WI38 (cell line): ENCODE measurements at regions not wholly inside any gene's neighbourhood (a gene's known extent, or its start where the extent isn't known, plus 50 kb on each side); places are given as distances from the start of the nearest gene placed in this dataset.

Experiments
- H3K4me3 ChIP-seq: 2 replicates; pipeline ENCODE4 v1.5.1; 2011; ENCODE audit warnings: low read depth, mild to moderate bottlenecking, control low read depth, low read length
- CTCF ChIP-seq: IDR thresholded peaks from 2 replicates; pipeline ENCODE4 v1.5.1; 2012; ENCODE audit warnings: low read depth, mild to moderate bottlenecking, control low read depth, low read length

GRCh38 chr17:34008125-34008524 lies 247.0 kb upstream of the CCL2 start:
- no peak for TF ChIP-seq CTCF
- no peak overlapping the region for H3K4me3 ChIP-seq

DNA sequence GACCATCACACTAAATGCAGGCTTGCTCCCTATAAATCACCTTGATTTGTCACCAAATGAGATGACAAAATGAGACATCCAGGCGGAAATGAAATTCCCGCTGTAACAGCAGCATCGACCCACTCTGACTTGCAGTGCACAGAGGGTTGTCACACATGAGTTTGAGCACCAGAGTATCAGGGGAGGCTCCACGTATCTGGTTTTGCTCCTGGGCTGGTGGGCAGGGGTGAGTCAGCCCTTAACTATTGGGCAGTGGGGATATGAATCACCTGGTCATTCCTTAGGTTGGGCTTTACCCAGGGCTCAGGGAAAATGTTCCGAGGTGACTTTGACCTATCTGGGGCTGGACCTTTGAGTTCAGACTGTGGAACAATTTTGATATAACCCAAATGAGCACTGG lies 245.2 kb upstream of the CCL2 start:
- H3K4me3 ChIP-seq = no peak overlapping the region
- no peak for TF ChIP-seq CTCF

GRCh38 chr17:34010534-34010933 lies 244.6 kb upstream of the CCL2 start:
- H3K4me3 ChIP-seq = no peak overlapping the region
- no peak for TF ChIP-seq CTCF

DNA sequence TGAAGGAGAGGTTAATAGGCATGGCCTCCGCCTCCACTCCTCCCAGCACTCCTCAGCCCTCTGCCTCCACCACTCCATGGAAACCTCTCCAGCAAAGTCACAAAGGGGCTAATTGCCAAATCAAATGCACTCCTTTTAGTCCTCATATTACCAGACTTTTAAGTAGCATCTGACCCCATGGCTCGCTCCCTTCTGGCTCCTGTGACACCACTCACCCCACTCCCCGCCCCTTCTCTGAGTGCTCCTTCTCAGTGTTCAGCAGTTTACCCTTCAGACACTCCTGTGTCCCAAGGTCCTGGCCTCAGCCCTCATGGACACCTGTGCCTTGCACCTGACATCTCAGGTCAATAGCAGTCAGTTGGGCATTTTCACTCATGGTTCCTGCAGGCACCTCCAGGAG lies 243.5 kb upstream of the CCL2 start:
- TF ChIP-seq CTCF = no peak

GRCh38 chr17:34012709-34013375 lies 242.2 kb upstream of the CCL2 start:
- TF ChIP-seq CTCF = no peak
- H3K4me3 ChIP-seq = no peak overlapping the region

More for the DNA sequence above, 243.5 kb upstream of the CCL2 start:
- H3K4me3 ChIP-seq = no peak overlapping the region

GRCh38 chr17:34015253-34015652 lies 239.8 kb upstream of the CCL2 start:
- no peak for TF ChIP-seq CTCF
- H3K4me3 ChIP-seq = no peak overlapping the region

- TF ChIP-seq CTCF = no peak
- no peak overlapping the region for H3K4me3 ChIP-seq
Measured at GRCh38 chr17:34024386-34024785, 230.7 kb upstream of the CCL2 start.
